Endothelial cell (in vitro differentiated cells): ENCODE measurements at regions not wholly inside any gene's neighbourhood (a gene's known extent, or its start where the extent isn't known, plus 50 kb on each side); places are given as distances from the start of the nearest gene placed in this dataset.

Experiments used
- DNase-seq: peaks from one replicate; pipeline ENCODE4 v3.0.0; 2021; ENCODE audit warnings: low spot score
- H3K27ac Mint-ChIP-seq: one replicate; pipeline ENCODE4 v1.8.0; 2021; ENCODE audit warnings: mixed read lengths, inconsistent platforms; ENCODE audit not compliant: unreplicated experiment
- H3K27me3 Mint-ChIP-seq: one replicate; pipeline ENCODE4 v1.8.0; 2021; ENCODE audit warnings: mild to moderate bottlenecking, moderate library complexity, mixed read lengths, inconsistent platforms; ENCODE audit not compliant: unreplicated experiment
- H3K36me3 Mint-ChIP-seq: one replicate; pipeline ENCODE4 v1.8.0; 2021; ENCODE audit warnings: mild to moderate bottlenecking, low read depth, mixed read lengths, inconsistent platforms; ENCODE audit not compliant: unreplicated experiment
- H3K4me1 Mint-ChIP-seq: one replicate; pipeline ENCODE4 v1.8.0; 2021; ENCODE audit warnings: mild to moderate bottlenecking, mixed read lengths, inconsistent platforms; ENCODE audit not compliant: unreplicated experiment
- H3K4me3 Mint-ChIP-seq: one replicate; pipeline ENCODE4 v1.8.0; 2021; ENCODE audit warnings: mild to moderate bottlenecking, mixed read lengths, inconsistent platforms; ENCODE audit not compliant: unreplicated experiment
- H3K9me3 Mint-ChIP-seq: one replicate; pipeline ENCODE4 v1.8.0; 2021; ENCODE audit warnings: mixed read lengths, inconsistent platforms; ENCODE audit not compliant: unreplicated experiment
- TF ChIP-seq, protein P1 (sequence below): fragments of 200-600 bp; sonication (generic); IDR thresholded peaks from one replicate; pipeline ENCODE4 v1.5.0; 2021; ENCODE audit warnings: antibody characterized with exemption; ENCODE audit not compliant: unreplicated experiment

DNA sequence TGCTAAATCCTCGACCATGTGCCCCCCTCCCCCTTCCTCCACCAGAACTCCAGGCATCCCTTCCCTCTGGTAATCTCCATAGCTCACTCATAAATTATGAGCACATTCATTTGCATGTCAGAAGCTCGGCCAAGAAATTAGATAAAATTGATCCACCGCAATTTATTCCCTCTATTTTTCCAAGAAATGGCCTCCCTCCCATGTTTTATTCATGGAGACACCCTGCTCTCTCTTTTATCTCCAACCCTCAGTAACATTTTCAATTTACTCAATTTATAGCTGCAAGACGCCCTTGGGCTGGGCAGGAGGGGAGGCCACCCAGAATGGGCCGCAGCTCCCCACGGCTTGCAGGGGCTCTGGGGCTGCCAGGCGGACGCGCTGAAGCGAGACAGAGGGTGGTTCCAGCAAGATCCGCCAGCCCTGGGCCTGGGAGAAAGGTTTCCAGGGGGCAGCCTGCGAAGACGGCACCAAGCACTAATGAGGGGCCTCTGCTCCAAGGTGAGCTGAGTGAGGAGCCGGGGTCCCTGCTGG is 54.7 kb upstream of the ZNF423 start:
- Mint-ChIP-seq H3K36me3 (no peaks in the 10 kb centered on the region), H3K27me3 (peaks cover 6% of the 10 kb centered on the region), H3K4me3 (no peak overlapping the region), H3K4me1 (no peaks in the 10 kb centered on the region), H3K27ac (no peak overlapping the region), H3K9me3 (no peaks in the 10 kb centered on the region)
- DNase-seq = no peak
- TF ChIP-seq, protein P1, sequence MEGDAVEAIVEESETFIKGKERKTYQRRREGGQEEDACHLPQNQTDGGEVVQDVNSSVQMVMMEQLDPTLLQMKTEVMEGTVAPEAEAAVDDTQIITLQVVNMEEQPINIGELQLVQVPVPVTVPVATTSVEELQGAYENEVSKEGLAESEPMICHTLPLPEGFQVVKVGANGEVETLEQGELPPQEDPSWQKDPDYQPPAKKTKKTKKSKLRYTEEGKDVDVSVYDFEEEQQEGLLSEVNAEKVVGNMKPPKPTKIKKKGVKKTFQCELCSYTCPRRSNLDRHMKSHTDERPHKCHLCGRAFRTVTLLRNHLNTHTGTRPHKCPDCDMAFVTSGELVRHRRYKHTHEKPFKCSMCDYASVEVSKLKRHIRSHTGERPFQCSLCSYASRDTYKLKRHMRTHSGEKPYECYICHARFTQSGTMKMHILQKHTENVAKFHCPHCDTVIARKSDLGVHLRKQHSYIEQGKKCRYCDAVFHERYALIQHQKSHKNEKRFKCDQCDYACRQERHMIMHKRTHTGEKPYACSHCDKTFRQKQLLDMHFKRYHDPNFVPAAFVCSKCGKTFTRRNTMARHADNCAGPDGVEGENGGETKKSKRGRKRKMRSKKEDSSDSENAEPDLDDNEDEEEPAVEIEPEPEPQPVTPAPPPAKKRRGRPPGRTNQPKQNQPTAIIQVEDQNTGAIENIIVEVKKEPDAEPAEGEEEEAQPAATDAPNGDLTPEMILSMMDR = no peak

DNA sequence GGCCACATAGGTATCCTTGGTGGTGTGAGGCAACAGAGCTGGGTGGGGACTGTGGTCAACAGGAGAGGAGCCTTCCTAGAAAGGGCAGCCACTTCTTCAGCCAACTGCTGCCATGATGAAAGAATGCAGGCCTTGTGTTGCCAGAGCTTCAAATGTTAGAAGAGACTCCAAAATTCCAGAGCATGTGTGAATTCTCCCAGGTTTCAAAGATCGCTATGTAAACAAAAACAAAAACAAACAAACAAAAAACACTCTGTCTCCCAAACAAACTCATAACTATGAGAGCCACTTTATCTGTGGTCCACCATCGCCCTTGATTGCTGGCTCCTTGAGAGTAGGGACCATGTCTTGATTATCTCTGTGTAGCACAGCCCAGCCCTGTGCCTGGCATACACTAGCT is 55.5 kb upstream of the ZNF423 start:
- no peak for DNase-seq
- Mint-ChIP-seq H3K27me3 (peaks cover 6% of the 10 kb centered on the region), H3K27ac (no peak overlapping the region), H3K36me3 (no peaks in the 10 kb centered on the region), H3K9me3 (no peaks in the 10 kb centered on the region), H3K4me1 (no peaks in the 10 kb centered on the region), H3K4me3 (no peak overlapping the region)
- TF ChIP-seq, protein P1 = no peak

DNA sequence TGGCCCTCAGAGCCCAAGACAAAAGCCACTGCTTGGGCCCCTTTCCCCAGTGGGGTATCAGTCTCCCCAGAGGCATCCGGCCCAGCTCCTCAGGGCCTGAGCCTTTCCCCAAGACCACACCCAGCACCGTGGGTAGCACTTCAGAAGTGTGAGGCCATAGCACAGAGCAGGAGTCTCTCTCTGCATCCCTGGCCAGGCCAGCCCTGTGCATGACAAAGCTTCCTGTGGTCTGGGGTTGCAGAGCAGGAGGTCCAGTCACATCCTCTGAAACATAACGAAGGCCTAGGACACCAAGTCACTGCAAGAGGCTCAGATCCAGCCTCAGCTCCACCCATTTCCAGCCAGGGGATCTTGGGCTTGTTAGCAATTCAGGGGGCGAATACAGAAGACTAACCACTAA is 56.8 kb upstream of the ZNF423 start:
- no peak for DNase-seq
- Mint-ChIP-seq H3K36me3 (no peaks in the 10 kb centered on the region), H3K4me1 (no peaks in the 10 kb centered on the region), H3K27me3 (peaks cover 4% of the 10 kb centered on the region), H3K4me3 (no peak overlapping the region), H3K27ac (no peak overlapping the region), H3K9me3 (no peaks in the 10 kb centered on the region)
- TF ChIP-seq, protein P1 = no peak

DNA sequence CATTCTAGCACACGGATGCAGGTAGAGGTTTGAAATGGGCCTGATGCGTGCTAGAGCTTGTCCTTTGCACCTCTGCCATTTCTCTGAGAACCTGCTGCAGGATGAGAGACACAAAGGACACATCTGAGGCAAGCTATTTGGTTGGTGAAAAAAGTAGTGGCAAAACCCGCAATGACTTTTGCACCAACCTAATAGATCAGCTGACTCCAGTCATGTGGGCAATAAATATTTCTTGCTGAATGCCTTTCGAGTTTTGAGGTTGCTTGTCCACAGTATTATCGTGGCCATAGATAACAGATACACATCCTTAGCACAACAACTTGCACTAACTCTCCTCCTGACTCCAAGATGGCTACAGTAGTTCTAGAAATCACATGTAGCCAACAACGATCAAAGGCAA is 57.8 kb upstream of the ZNF423 start:
- no peaks in the 10 kb centered on the region for H3K4me1 Mint-ChIP-seq
- DNase-seq = no peak
- no peak overlapping the region for H3K4me3 Mint-ChIP-seq
- peaks cover 3% of the 10 kb centered on the region for H3K27me3 Mint-ChIP-seq
- H3K36me3 Mint-ChIP-seq = no peaks in the 10 kb centered on the region
- H3K27ac Mint-ChIP-seq = no peak overlapping the region
- TF ChIP-seq, protein P1 = no peak
- no peaks in the 10 kb centered on the region for H3K9me3 Mint-ChIP-seq

DNA sequence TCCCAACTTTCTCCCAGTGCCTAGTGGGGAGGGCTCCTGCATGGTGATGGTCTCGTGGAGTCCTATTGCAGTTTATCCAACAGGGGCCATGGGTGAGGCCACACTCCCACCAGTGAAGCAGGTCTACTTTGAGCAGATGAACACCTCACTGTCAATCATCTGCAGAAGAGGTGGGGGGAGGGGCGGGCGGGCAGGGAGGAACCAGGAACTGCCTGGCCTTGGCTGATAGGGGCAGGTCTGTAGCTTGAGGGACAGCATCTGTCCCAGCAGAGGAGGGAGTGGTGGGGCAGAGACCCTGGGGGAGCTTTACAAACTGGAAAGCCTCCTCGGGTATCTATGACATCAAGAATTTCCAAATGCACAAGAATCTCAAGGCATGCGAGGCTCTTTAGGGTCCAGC is 58.7 kb upstream of the ZNF423 start:
- TF ChIP-seq, protein P1 = no peak
- Mint-ChIP-seq H3K4me1 (no peaks in the 10 kb centered on the region), H3K9me3 (no peaks in the 10 kb centered on the region), H3K27me3 (peaks cover 1% of the 10 kb centered on the region), H3K27ac (no peak overlapping the region), H3K36me3 (no peaks in the 10 kb centered on the region), H3K4me3 (no peak overlapping the region)
- DNase-seq = no peak
